GM23338 (cell line): ENCODE measurements at regions not wholly inside any gene's neighbourhood (a gene's known extent, or its start where the extent isn't known, plus 50 kb on each side); places are given as distances from the start of the nearest gene placed in this dataset.

Experiments
- ATAC-seq: fragments of 200-7000 bp; cut with Tn5 transposase; 3 replicates; pipeline ENCODE4 v1.9.1; 2020
- DNase-seq: peaks from one replicate; pipeline ENCODE4 v3.0.0-alpha.2; 2015; ENCODE audit warnings: low spot score
- H2AFZ ChIP-seq: fragments of 200-600 bp; sonication (generic); 2 replicates; pipeline ENCODE4 v1.8.0; 2016; ENCODE audit warnings: antibody characterized with exemption, mild to moderate bottlenecking, moderate library complexity
- H3F3A ChIP-seq: fragments of 200-600 bp; sonication (generic); replicated peaks from 2 replicates; pipeline ENCODE4 v1.8.0; 2017; ENCODE audit warnings: antibody characterized with exemption, mixed run types, low read depth
- H3K27ac ChIP-seq: fragments of 200-600 bp; sonication (generic); 2 replicates; pipeline ENCODE4 v1.6.1; 2016; ENCODE audit warnings: low read depth
- H3K27me3 ChIP-seq: fragments of 200-600 bp; sonication (generic); 2 replicates; pipeline ENCODE4 v1.8.0; 2016; ENCODE audit warnings: mild to moderate bottlenecking, mixed run types, moderate library complexity; ENCODE audit not compliant: insufficient read depth
- H3K36me3 ChIP-seq: fragments of 200-600 bp; sonication (generic); 2 replicates; pipeline ENCODE4 v1.8.0; 2016; ENCODE audit warnings: mild to moderate bottlenecking; ENCODE audit not compliant: insufficient read depth
- H3K4me1 ChIP-seq: fragments of 200-600 bp; sonication (generic); 2 replicates; pipeline ENCODE4 v1.8.0; 2016; ENCODE audit warnings: mild to moderate bottlenecking, moderate library complexity; ENCODE audit not compliant: insufficient read depth
- H3K4me2 ChIP-seq: fragments of 200-600 bp; sonication (generic); 2 replicates; pipeline ENCODE4 v1.7.1; 2017; ENCODE audit warnings: mixed run types
- H3K4me3 ChIP-seq: fragments of 200-600 bp; sonication (generic); 2 replicates; pipeline ENCODE4 v1.6.1; 2016; ENCODE audit warnings: mixed run types
- H3K79me2 ChIP-seq: fragments of 200-600 bp; sonication (generic); replicated peaks from 2 replicates; pipeline ENCODE4 v1.8.0; 2017; ENCODE audit warnings: mild to moderate bottlenecking; ENCODE audit not compliant: insufficient read depth
- H3K9me2 ChIP-seq: fragments of 200-600 bp; sonication (generic); 2 replicates; pipeline ENCODE4 v1.8.0; 2017; ENCODE audit not compliant: insufficient read depth
- H4K20me1 ChIP-seq: fragments of 200-600 bp; sonication (generic); replicated peaks from 2 replicates; pipeline ENCODE4 v1.8.0; 2017; ENCODE audit warnings: mild to moderate bottlenecking; ENCODE audit not compliant: insufficient read depth
- H3K27ac Mint-ChIP-seq: 2 replicates; pipeline ENCODE4 v1.8.0; 2020; ENCODE audit warnings: inconsistent platforms, mild to moderate bottlenecking, moderate library complexity, mixed read lengths
- H3K27me3 Mint-ChIP-seq: 3 replicates; pipeline ENCODE4 v1.8.0; 2022; ENCODE audit warnings: low read depth, mild to moderate bottlenecking, moderate library complexity, mixed read lengths, inconsistent platforms; ENCODE audit not compliant: insufficient read depth, poor library complexity
- H3K36me3 Mint-ChIP-seq: 3 replicates; pipeline ENCODE4 v1.8.0; 2021; ENCODE audit warnings: low read depth, mild to moderate bottlenecking, inconsistent platforms, moderate library complexity, mixed read lengths
- H3K4me1 Mint-ChIP-seq: 3 replicates; pipeline ENCODE4 v1.8.0; 2020; ENCODE audit warnings: mild to moderate bottlenecking, inconsistent platforms, mixed read lengths
- H3K4me3 Mint-ChIP-seq: 3 replicates; pipeline ENCODE4 v1.8.0; 2021; ENCODE audit warnings: moderate library complexity, mild to moderate bottlenecking, inconsistent platforms, mixed read lengths
- H3K9me3 Mint-ChIP-seq: 3 replicates; pipeline ENCODE4 v1.8.0; 2020; ENCODE audit warnings: moderate library complexity, mild to moderate bottlenecking, inconsistent platforms, mixed read lengths
- CREB1 ChIP-seq: fragments of 250-450 bp; sonication (Bioruptor Pico); IDR thresholded peaks from 2 replicates; pipeline ENCODE4 v1.5.0; 2020; ENCODE audit warnings: low read depth, mild to moderate bottlenecking, moderate library complexity
- EZH2 ChIP-seq: fragments of 200-600 bp; sonication (generic); IDR thresholded peaks from one replicate; pipeline ENCODE4 v1.8.0; 2017; ENCODE audit warnings: antibody characterized with exemption, mild to moderate bottlenecking, low read depth; ENCODE audit not compliant: unreplicated experiment
- EZH2phosphoT487 ChIP-seq: fragments of 200-600 bp; sonication (generic); IDR thresholded peaks from one replicate; pipeline ENCODE4 v1.8.1; 2018; ENCODE audit warnings: antibody characterized with exemption; ENCODE audit not compliant: unreplicated experiment
- JUNB ChIP-seq: IDR thresholded peaks from one replicate; pipeline ENCODE4 v1.6.1; 2016; ENCODE audit warnings: antibody characterized with exemption; ENCODE audit not compliant: unreplicated experiment
- NANOG ChIP-seq: IDR thresholded peaks from 2 replicates; pipeline ENCODE4 v1.6.1; 2016; ENCODE audit warnings: antibody characterized with exemption, borderline replicate concordance
- POLR2AphosphoS5 ChIP-seq: IDR thresholded peaks from 2 replicates; pipeline ENCODE4 v1.6.1; 2016; ENCODE audit warnings: antibody characterized with exemption, low read depth
- STAT1 ChIP-seq: IDR thresholded peaks from one replicate; pipeline ENCODE4 v1.6.1; 2016; ENCODE audit warnings: antibody characterized with exemption; ENCODE audit not compliant: unreplicated experiment
- ZNF114 ChIP-seq: fragments of 250-450 bp; sonication (Bioruptor Pico); IDR thresholded peaks from 2 replicates; pipeline ENCODE4 v1.5.0; 2020; ENCODE audit warnings: mild to moderate bottlenecking, moderate library complexity
- ZNF331 ChIP-seq: fragments of 250-450 bp; sonication (Bioruptor Pico); IDR thresholded peaks from 2 replicates; pipeline ENCODE4 v1.5.0; 2020; ENCODE audit warnings: low read depth, mild to moderate bottlenecking, moderate library complexity
- TF ChIP-seq, protein P1 (sequence below), 2 experiments: fragments of 200-600 bp in 1 of 2; sonication (generic) in 1 of 2; conservative IDR thresholded peaks; 2 replicates each; pipeline versions ENCODE4 v1.5.1 to v1.6.1; 2016 to 2017; ENCODE audit warnings: antibody characterized with exemption in 2 of 2, low read depth in 2 of 2, mild to moderate bottlenecking in 2 of 2, moderate library complexity in 1 of 2
- TF ChIP-seq, protein P2 (sequence below): IDR thresholded peaks from 2 replicates; pipeline ENCODE4 v1.6.1; 2016; ENCODE audit warnings: antibody characterized with exemption
- TF ChIP-seq, protein P3 (sequence below): IDR thresholded peaks from one replicate; pipeline ENCODE4 v1.6.1; 2018; ENCODE audit warnings: antibody characterized with exemption; ENCODE audit not compliant: unreplicated experiment
- TF ChIP-seq, protein P4 (sequence below): fragments of 250-450 bp; sonication (Bioruptor Pico); IDR thresholded peaks from 2 replicates; pipeline ENCODE4 v1.5.0; 2020; ENCODE audit warnings: mild to moderate bottlenecking, moderate library complexity

DNA sequence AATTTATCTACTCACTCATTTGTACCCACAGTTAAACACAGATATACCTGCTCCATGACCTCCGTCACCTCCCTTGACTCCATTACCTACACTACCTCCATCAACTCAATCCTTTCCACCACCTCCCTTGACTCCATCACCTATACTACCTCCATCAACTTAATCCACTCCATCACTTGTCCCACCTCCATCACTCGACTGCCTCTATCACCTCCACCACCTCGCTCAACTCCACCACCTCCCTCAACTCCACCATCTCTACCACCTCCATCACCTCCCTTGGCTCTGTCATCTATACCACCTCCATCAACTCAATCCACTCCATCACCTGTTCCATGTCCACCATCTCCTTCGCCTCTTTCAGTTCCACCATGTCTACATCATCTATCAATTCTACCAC, 51.3 kb upstream of the WNT7A start:
- peaks cover 14% of the 10 kb centered on the region for H3K27me3 Mint-ChIP-seq
- H3K79me2 ChIP-seq = no peaks in the 10 kb centered on the region
- no peak overlapping the region for H3K4me2 ChIP-seq

More for the DNA sequence above, 51.3 kb upstream of the WNT7A start:
- Histone ChIP-seq H2AFZ (no peak overlapping the region), H3K36me3 (no peaks in the 10 kb centered on the region), H3K27ac (no peak overlapping the region), H3K9me2 (no peaks in the 10 kb centered on the region), H3K4me1 (no peaks in the 10 kb centered on the region), H4K20me1 (no peaks in the 10 kb centered on the region), H3F3A (no peaks in the 10 kb centered on the region), H3K27me3 (no peaks in the 10 kb centered on the region; the same call in 1 of the 2 replicates), H3K4me3 (no peak overlapping the region)
- DNase-seq = no peak
- no peak for ATAC-seq
- no peak overlapping the region for H3K4me3 Mint-ChIP-seq
- TF ChIP-seq, protein P1, sequence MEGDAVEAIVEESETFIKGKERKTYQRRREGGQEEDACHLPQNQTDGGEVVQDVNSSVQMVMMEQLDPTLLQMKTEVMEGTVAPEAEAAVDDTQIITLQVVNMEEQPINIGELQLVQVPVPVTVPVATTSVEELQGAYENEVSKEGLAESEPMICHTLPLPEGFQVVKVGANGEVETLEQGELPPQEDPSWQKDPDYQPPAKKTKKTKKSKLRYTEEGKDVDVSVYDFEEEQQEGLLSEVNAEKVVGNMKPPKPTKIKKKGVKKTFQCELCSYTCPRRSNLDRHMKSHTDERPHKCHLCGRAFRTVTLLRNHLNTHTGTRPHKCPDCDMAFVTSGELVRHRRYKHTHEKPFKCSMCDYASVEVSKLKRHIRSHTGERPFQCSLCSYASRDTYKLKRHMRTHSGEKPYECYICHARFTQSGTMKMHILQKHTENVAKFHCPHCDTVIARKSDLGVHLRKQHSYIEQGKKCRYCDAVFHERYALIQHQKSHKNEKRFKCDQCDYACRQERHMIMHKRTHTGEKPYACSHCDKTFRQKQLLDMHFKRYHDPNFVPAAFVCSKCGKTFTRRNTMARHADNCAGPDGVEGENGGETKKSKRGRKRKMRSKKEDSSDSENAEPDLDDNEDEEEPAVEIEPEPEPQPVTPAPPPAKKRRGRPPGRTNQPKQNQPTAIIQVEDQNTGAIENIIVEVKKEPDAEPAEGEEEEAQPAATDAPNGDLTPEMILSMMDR (conservative IDR thresholded peaks at IDR 0.05; ENCODE audit: low read depth in 2 of 2) = no peak
- TF ChIP-seq JUNB (no peak), STAT1 (no peak), EZH2phosphoT487 (no peak), ZNF114 (CRISPR knock-in tag) (no peak), ZNF331 (CRISPR knock-in tag) (no peak), NANOG (no peak), POLR2AphosphoS5 (no peak), CREB1 (no peak), EZH2 (no peak)
- TF ChIP-seq, protein P2, sequence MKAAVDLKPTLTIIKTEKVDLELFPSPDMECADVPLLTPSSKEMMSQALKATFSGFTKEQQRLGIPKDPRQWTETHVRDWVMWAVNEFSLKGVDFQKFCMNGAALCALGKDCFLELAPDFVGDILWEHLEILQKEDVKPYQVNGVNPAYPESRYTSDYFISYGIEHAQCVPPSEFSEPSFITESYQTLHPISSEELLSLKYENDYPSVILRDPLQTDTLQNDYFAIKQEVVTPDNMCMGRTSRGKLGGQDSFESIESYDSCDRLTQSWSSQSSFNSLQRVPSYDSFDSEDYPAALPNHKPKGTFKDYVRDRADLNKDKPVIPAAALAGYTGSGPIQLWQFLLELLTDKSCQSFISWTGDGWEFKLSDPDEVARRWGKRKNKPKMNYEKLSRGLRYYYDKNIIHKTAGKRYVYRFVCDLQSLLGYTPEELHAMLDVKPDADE = no peak
- TF ChIP-seq, protein P3, sequence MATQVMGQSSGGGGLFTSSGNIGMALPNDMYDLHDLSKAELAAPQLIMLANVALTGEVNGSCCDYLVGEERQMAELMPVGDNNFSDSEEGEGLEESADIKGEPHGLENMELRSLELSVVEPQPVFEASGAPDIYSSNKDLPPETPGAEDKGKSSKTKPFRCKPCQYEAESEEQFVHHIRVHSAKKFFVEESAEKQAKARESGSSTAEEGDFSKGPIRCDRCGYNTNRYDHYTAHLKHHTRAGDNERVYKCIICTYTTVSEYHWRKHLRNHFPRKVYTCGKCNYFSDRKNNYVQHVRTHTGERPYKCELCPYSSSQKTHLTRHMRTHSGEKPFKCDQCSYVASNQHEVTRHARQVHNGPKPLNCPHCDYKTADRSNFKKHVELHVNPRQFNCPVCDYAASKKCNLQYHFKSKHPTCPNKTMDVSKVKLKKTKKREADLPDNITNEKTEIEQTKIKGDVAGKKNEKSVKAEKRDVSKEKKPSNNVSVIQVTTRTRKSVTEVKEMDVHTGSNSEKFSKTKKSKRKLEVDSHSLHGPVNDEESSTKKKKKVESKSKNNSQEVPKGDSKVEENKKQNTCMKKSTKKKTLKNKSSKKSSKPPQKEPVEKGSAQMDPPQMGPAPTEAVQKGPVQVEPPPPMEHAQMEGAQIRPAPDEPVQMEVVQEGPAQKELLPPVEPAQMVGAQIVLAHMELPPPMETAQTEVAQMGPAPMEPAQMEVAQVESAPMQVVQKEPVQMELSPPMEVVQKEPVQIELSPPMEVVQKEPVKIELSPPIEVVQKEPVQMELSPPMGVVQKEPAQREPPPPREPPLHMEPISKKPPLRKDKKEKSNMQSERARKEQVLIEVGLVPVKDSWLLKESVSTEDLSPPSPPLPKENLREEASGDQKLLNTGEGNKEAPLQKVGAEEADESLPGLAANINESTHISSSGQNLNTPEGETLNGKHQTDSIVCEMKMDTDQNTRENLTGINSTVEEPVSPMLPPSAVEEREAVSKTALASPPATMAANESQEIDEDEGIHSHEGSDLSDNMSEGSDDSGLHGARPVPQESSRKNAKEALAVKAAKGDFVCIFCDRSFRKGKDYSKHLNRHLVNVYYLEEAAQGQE = no peak
- TF ChIP-seq, protein P4, sequence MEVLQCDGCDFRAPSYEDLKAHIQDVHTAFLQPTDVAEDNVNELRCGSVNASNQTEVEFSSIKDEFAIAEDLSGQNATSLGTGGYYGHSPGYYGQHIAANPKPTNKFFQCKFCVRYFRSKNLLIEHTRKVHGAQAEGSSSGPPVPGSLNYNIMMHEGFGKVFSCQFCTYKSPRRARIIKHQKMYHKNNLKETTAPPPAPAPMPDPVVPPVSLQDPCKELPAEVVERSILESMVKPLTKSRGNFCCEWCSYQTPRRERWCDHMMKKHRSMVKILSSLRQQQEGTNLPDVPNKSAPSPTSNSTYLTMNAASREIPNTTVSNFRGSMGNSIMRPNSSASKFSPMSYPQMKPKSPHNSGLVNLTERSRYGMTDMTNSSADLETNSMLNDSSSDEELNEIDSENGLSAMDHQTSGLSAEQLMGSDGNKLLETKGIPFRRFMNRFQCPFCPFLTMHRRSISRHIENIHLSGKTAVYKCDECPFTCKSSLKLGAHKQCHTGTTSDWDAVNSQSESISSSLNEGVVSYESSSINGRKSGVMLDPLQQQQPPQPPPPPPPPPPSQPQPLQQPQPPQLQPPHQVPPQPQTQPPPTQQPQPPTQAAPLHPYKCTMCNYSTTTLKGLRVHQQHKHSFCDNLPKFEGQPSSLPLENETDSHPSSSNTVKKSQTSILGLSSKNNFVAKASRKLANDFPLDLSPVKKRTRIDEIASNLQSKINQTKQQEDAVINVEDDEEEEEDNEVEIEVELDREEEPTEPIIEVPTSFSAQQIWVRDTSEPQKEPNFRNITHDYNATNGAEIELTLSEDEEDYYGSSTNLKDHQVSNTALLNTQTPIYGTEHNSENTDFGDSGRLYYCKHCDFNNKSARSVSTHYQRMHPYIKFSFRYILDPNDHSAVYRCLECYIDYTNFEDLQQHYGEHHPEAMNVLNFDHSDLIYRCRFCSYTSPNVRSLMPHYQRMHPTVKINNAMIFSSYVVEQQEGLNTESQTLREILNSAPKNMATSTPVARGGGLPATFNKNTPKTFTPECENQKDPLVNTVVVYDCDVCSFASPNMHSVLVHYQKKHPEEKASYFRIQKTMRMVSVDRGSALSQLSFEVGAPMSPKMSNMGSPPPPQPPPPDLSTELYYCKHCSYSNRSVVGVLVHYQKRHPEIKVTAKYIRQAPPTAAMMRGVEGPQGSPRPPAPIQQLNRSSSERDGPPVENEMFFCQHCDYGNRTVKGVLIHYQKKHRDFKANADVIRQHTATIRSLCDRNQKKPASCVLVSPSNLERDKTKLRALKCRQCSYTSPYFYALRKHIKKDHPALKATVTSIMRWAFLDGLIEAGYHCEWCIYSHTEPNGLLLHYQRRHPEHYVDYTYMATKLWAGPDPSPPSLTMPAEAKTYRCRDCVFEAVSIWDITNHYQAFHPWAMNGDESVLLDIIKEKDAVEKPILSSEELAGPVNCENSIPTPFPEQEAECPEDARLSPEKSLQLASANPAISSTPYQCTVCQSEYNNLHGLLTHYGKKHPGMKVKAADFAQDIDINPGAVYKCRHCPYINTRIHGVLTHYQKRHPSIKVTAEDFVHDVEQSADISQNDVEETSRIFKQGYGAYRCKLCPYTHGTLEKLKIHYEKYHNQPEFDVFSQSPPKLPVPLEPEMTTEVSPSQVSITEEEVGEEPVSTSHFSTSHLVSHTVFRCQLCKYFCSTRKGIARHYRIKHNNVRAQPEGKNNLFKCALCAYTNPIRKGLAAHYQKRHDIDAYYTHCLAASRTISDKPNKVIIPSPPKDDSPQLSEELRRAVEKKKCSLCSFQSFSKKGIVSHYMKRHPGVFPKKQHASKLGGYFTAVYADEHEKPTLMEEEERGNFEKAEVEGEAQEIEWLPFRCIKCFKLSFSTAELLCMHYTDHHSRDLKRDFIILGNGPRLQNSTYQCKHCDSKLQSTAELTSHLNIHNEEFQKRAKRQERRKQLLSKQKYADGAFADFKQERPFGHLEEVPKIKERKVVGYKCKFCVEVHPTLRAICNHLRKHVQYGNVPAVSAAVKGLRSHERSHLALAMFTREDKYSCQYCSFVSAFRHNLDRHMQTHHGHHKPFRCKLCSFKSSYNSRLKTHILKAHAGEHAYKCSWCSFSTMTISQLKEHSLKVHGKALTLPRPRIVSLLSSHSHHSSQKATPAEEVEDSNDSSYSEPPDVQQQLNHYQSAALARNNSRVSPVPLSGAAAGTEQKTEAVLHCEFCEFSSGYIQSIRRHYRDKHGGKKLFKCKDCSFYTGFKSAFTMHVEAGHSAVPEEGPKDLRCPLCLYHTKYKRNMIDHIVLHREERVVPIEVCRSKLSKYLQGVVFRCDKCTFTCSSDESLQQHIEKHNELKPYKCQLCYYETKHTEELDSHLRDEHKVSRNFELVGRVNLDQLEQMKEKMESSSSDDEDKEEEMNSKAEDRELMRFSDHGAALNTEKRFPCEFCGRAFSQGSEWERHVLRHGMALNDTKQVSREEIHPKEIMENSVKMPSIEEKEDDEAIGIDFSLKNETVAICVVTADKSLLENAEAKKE = no peak
- no peaks in the 10 kb centered on the region for H3K4me1 Mint-ChIP-seq
- no peak overlapping the region for H3K27ac Mint-ChIP-seq
- peaks cover 19% of the 10 kb centered on the region for H3K36me3 Mint-ChIP-seq
- H3K9me3 Mint-ChIP-seq = peaks cover 91% of the 10 kb centered on the region
